ENCODE measurements at regions not wholly inside any gene's neighbourhood (a gene's known extent, or its start where the extent isn't known, plus 50 kb on each side); places are given as distances from the start of the nearest gene placed in this dataset.

DNA sequence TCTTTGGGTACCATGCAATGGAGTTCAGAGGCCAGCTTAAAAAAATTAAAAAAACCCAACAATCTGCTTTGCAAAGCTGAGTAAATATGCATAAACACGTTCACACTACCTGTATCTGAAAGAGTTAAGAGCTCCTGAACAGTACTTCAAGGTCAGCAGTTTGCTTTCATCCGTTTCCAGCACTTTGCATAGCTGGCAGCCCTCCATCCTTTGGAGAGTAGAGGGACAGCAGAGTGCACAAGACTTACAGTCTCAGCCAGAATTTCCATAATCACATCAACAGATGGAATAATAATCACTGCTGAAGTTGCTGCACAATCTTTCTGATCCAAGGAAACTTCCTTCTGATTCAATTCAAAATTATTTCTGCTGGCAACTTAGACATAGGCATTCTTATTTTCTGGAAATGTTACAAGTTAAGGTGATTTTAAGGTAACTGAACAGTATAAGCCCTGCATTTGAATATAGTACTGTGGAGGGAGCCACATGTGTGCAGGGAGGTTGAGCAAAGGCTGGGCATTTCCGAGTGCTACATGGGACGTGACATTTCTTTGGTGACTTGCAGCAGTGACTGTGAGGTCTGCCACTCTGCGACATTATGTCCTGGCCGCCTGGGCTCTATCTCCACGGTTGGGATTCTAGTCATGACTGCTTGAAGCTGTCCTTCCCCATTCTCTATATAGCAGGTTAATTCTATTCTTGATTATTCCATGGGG is 73.5 kb upstream of the EMCN start:
- TF ChIP-seq CTCF (IDR thresholded peaks at IDR 0.05) (no peak), POLR2AphosphoS5 (IDR thresholded peaks at IDR 0.05) (no peak), POLR2A (IDR thresholded peaks at IDR 0.05; ENCODE audit: low read depth) (no peak), EP300 (IDR thresholded peaks at IDR 0.05) (no peak)

All from esophagus muscularis mucosa (tissue), 4 donors.